Caco-2 (cell line): ENCODE measurements at regions not wholly inside any gene's neighbourhood (a gene's known extent, or its start where the extent isn't known, plus 50 kb on each side); places are given as distances from the start of the nearest gene placed in this dataset.
A peak's percentile ranks its signal among the peaks of the same experiment; 100 is the strongest.

Source experiments
- BruUV-seq: library from RNA; stranded (reverse); fragments of 400-500 nt; replicated peaks from 2 replicates; lab custom pipeline; 2021; lab: Mats Ljungman, UMichigan
- CTCF ChIA-PET: fragments of 300-600 bp; sonication (Branson Sonifier 250); formaldehyde crosslinking; loops from one replicate; lab custom pipeline; 2022; ENCODE audit warnings: antibody characterized with exemption; lab: Charles Lee
- POLR2A ChIA-PET: fragments of 300-600 bp; sonication (Branson Sonifier 250); formaldehyde crosslinking; loops from one replicate; lab custom pipeline; 2022; ENCODE audit warnings: antibody characterized with exemption; lab: Charles Lee
- DNase-seq, 2 experiments: peaks; one replicate each; pipeline versions ENCODE4 v3.0.0 to v3.0.0-alpha.2; 2020 to 2022
- H3K27me3 ChIP-seq: replicated peaks from 2 replicates; pipeline ENCODE4 v1.6.0; 2011; ENCODE audit warnings: low read length; ENCODE audit not compliant: control insufficient read depth, insufficient read depth
- H3K36me3 ChIP-seq: 2 replicates; pipeline ENCODE4 v1.5.1; 2011; ENCODE audit warnings: low read length; ENCODE audit not compliant: control insufficient read depth, insufficient read depth
- H3K4me1 ChIP-seq: fragments of 250-450 bp; sonication (Bioruptor Pico); 2 replicates; pipeline ENCODE4 v1.5.1; 2020; ENCODE audit warnings: mild to moderate bottlenecking
- H3K4me3 ChIP-seq: 2 replicates; pipeline ENCODE4 v1.5.1; 2011; ENCODE audit warnings: low read depth, mild to moderate bottlenecking, control low read depth, low read length
- H3K9me3 ChIP-seq: fragments of 250-450 bp; sonication (Bioruptor Pico); 2 replicates; pipeline ENCODE4 v1.5.1; 2020; ENCODE audit warnings: mild to moderate bottlenecking, moderate library complexity
- H3K27ac Mint-ChIP-seq: one replicate; pipeline ENCODE4 v1.8.0; 2022; ENCODE audit warnings: mixed read lengths; ENCODE audit not compliant: unreplicated experiment
- H3K27me3 Mint-ChIP-seq: one replicate; pipeline ENCODE4 v1.8.0; 2022; ENCODE audit warnings: mixed read lengths; ENCODE audit not compliant: insufficient read depth, unreplicated experiment
- H3K36me3 Mint-ChIP-seq: one replicate; pipeline ENCODE4 v1.8.0; 2022; ENCODE audit warnings: mild to moderate bottlenecking, mixed read lengths; ENCODE audit not compliant: insufficient read depth, unreplicated experiment
- H3K4me1 Mint-ChIP-seq: one replicate; pipeline ENCODE4 v1.8.0; 2022; ENCODE audit warnings: low read depth, mixed read lengths; ENCODE audit not compliant: unreplicated experiment
- H3K4me3 Mint-ChIP-seq: one replicate; pipeline ENCODE4 v1.8.0; 2022; ENCODE audit warnings: mild to moderate bottlenecking, moderate library complexity, mixed read lengths; ENCODE audit not compliant: unreplicated experiment
- H3K9me3 Mint-ChIP-seq: one replicate; pipeline ENCODE4 v1.8.0; 2022; ENCODE audit warnings: mixed read lengths; ENCODE audit not compliant: unreplicated experiment
- intact Hi-C: fragments of 100-400 bp; cut with micrococcal nuclease; formaldehyde crosslinking; loops from one replicate; pipeline ENCODE4 v1.10.0; 2022; ENCODE audit not compliant: unreplicated experiment
- TF ChIP-seq, protein P1 (sequence below), 2 experiments: fragments of 200-600 bp in 1 of 2; IDR thresholded peaks; 1 replicate in 1 of 2; 2 replicates in 1 of 2; pipeline versions ENCODE4 v1.5.1 to v1.8.0; 2011 to 2022; ENCODE audit warnings: antibody characterized with exemption in 1 of 2, control low read depth in 1 of 2, inconsistent platforms in 1 of 2, low read depth in 1 of 2, low read length in 1 of 2, mild to moderate bottlenecking in 1 of 2, moderate library complexity in 1 of 2; ENCODE audit not compliant: insufficient read depth in 1 of 2, severe bottlenecking in 1 of 2, unreplicated experiment in 1 of 2

DNA sequence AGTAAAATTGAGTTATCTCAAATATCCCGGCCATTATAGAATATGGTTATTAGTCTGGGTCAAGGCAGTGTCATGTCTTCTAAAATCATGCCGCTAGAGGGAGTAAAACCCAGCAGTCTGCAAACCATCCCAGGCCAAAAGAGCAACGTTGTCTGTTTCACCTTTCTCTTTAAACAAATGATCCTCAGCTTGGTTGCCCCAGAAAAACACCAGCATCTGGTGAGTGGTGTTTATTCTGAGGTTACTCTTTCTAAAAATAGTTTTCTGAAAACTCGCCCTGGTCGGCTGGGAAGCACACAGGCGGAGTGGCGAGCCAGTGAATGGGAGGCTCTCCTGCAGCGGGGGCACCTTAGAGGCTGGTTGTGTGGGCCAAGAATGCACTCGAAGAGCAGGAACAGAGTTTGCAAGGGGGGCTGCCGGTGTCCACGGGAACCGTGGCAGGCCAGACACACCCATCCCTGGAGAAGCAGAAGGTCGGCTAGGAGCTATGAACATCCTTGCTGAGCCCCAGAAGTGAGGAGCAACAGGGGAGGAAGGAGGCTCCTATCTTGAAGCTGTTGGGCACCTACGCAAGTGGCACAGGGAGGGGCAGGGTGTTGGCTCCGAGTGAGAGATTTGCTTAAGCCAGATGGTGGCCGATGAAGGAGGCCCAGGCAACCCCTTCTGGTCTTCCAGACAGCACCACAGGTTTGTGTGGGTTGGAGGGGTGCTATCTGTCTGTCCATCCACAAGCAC, 297.1 kb downstream of the ETS1 start:
- POLR2A ChIA-PET, result no interaction called here
- CTCF ChIA-PET, result interaction anchor here (1.0 to 1.6 kb wide), 3 partner anchors 9 to 342 kb away, joined by 4 to 7 read pairs (median 4); no protein-coding TSS in a partner anchor
- H3K27ac Mint-ChIP-seq, result no peak overlapping the region
- no peaks in the 10 kb centered on the region for H3K36me3 Mint-ChIP-seq
- Histone ChIP-seq H3K4me1 (no peaks in the 10 kb centered on the region), H3K9me3 (no peaks in the 10 kb centered on the region), H3K4me3 (no peak overlapping the region), H3K36me3 (no peaks in the 10 kb centered on the region), H3K27me3 (no peaks in the 10 kb centered on the region; the same call in 1 of the 2 replicates)
- intact Hi-C loops, result loop anchor here (1.0 kb wide), 6 partner anchors 118 to 541 kb away; no protein-coding TSS in a partner anchor
- no peaks in the 10 kb centered on the region for H3K9me3 Mint-ChIP-seq
- DNase-seq, result peak in 1 of 2 experiments; percentile 78
- peaks cover 14% of the 10 kb centered on the region for H3K27me3 Mint-ChIP-seq
- TF ChIP-seq, protein P1, sequence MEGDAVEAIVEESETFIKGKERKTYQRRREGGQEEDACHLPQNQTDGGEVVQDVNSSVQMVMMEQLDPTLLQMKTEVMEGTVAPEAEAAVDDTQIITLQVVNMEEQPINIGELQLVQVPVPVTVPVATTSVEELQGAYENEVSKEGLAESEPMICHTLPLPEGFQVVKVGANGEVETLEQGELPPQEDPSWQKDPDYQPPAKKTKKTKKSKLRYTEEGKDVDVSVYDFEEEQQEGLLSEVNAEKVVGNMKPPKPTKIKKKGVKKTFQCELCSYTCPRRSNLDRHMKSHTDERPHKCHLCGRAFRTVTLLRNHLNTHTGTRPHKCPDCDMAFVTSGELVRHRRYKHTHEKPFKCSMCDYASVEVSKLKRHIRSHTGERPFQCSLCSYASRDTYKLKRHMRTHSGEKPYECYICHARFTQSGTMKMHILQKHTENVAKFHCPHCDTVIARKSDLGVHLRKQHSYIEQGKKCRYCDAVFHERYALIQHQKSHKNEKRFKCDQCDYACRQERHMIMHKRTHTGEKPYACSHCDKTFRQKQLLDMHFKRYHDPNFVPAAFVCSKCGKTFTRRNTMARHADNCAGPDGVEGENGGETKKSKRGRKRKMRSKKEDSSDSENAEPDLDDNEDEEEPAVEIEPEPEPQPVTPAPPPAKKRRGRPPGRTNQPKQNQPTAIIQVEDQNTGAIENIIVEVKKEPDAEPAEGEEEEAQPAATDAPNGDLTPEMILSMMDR (IDR thresholded peaks at IDR 0.05; ENCODE audit: insufficient read depth in 1 of 2, low read depth in 1 of 2, low read length in 1 of 2, severe bottlenecking in 1 of 2, unreplicated experiment in 1 of 2), result peak; percentile 88 to 95
- no TSS peak for BruUV-seq
- H3K4me1 Mint-ChIP-seq, result no peaks in the 10 kb centered on the region
- no peak overlapping the region for H3K4me3 Mint-ChIP-seq

DNA sequence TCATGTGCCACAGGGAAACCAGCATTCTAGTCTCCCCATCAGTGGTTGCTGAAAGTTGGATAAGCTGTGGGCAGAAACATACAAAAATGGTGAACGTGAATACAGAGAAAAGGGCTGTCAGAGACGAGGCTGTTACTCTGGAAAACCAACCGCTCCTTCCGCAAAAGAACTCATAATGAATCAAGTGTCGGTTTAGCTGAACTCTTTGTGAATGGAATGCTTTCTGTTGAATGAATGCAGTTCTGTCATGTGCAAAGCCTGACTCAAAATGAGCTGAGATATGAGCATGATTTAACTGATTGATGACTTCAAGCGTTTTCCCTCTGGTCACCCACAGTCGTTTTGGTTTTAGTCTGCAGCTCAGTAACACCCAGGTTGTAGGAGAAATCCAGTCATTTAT, 298.3 kb downstream of the ETS1 start:
- no peaks in the 10 kb centered on the region for H3K4me1 ChIP-seq
- no peaks in the 10 kb centered on the region; the same call in 1 of the 2 replicates for H3K27me3 ChIP-seq
- Mint-ChIP-seq H3K4me3 (no peak overlapping the region), H3K4me1 (no peaks in the 10 kb centered on the region), H3K27me3 (peaks cover 14% of the 10 kb centered on the region), H3K9me3 (no peaks in the 10 kb centered on the region), H3K36me3 (no peaks in the 10 kb centered on the region), H3K27ac (no peak overlapping the region)
- intact Hi-C loops, result no loop called here
- no peak for DNase-seq
- TF ChIP-seq, protein P1 (IDR thresholded peaks at IDR 0.05; ENCODE audit: insufficient read depth in 1 of 2, low read depth in 1 of 2, low read length in 1 of 2, severe bottlenecking in 1 of 2, unreplicated experiment in 1 of 2), result no peak
- POLR2A ChIA-PET, result no interaction called here
- no peaks in the 10 kb centered on the region for H3K9me3 ChIP-seq
- H3K4me3 ChIP-seq, result no peak overlapping the region
- H3K36me3 ChIP-seq, result no peaks in the 10 kb centered on the region
- BruUV-seq, result no TSS peak
- CTCF ChIA-PET, result interaction anchor here (1.1 kb wide), 1 partner anchor 341 kb away, joined by 4 read pairs; no protein-coding TSS in a partner anchor

DNA sequence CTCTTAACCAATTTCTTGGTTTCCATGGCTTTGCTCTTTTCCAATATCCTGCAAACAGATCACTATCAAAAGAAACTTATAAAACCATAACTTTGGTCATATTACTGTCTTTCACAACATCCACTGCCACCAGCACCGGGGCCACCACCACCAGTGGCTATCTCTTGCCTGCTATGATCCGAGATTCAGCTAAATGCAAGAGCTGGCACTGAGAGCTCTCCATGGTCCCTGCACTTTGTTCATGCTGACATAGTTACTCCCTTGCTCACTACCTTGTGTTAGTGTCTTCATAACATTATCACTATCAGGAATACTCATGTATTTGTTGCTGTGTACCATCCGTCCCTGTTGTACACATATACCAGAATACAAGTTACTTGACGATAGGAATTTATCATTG, 299.0 kb downstream of the ETS1 start:
- Histone ChIP-seq H3K4me3 (no peak overlapping the region), H3K27me3 (no peaks in the 10 kb centered on the region; the same call in 1 of the 2 replicates), H3K9me3 (no peaks in the 10 kb centered on the region), H3K36me3 (no peaks in the 10 kb centered on the region), H3K4me1 (no peaks in the 10 kb centered on the region)
- H3K27me3 Mint-ChIP-seq, result peaks cover 14% of the 10 kb centered on the region
- no peak for DNase-seq
- no peaks in the 10 kb centered on the region for H3K9me3 Mint-ChIP-seq
- H3K4me3 Mint-ChIP-seq, result no peak overlapping the region
- no peaks in the 10 kb centered on the region for H3K36me3 Mint-ChIP-seq
- TF ChIP-seq, protein P1 (IDR thresholded peaks at IDR 0.05; ENCODE audit: insufficient read depth in 1 of 2, low read depth in 1 of 2, low read length in 1 of 2, severe bottlenecking in 1 of 2, unreplicated experiment in 1 of 2), result no peak
- no peaks in the 10 kb centered on the region for H3K4me1 Mint-ChIP-seq
- ChIA-PET POLR2A (no interaction called here), CTCF (no interaction called here)
- H3K27ac Mint-ChIP-seq, result no peak overlapping the region
- intact Hi-C loops, result no loop called here
- no TSS peak for BruUV-seq
